Breast epithelium (tissue), 3 donors: ENCODE measurements at regions not wholly inside any gene's neighbourhood (a gene's known extent, or its start where the extent isn't known, plus 50 kb on each side); places are given as distances from the start of the nearest gene placed in this dataset.

Experiments used
- CTCF ChIP-seq, 3 donors: fragments of 450-650 bp; IDR thresholded peaks; one replicate each; pipeline ENCODE4 v1.5.1; 2016 to 2017; ENCODE audit warnings: antibody characterized with exemption in 3 of 3, mild to moderate bottlenecking in 3 of 3, moderate library complexity in 3 of 3
- POLR2A ChIP-seq: fragments of 450-650 bp; IDR thresholded peaks from one replicate; pipeline ENCODE4 v1.6.1; 2016; ENCODE audit warnings: antibody characterized with exemption, mild to moderate bottlenecking, moderate library complexity
- POLR2AphosphoS5 ChIP-seq, 3 donors: sonication (generic); formaldehyde crosslinking; IDR thresholded peaks; one replicate each; pipeline ENCODE4 v1.6.1; 2017; ENCODE audit warnings: antibody characterized with exemption in 3 of 3

- TF ChIP-seq CTCF (IDR thresholded peaks at IDR 0.05), result no peak
- TF ChIP-seq POLR2A, result no peak
- no peak for TF ChIP-seq POLR2AphosphoS5 (IDR thresholded peaks at IDR 0.05)
These were observed 127.3 kb upstream of the FAM98A start for GRCh38 chr2:33726415-33726814.
